ENCODE measurements at regions not wholly inside any gene's neighbourhood (a gene's known extent, or its start where the extent isn't known, plus 50 kb on each side); places are given as distances from the start of the nearest gene placed in this dataset.
"Not testable (repeated sequence)": the region's sequence is repeated elsewhere in the genome, so short reads cannot be mapped to it uniquely, and the experiment has no call there.

GRCh38 chr14:28299227-28299626 is 467.4 kb upstream of the FOXG1 start:
- no peak for DNase-seq

GRCh38 chr14:28300356-28300755 is 466.2 kb upstream of the FOXG1 start:
- DNase-seq: no peak

GRCh38 chr14:28301179-28301578 is 465.4 kb upstream of the FOXG1 start:
- DNase-seq: no peak

- no peak for DNase-seq
These were observed 463.3 kb upstream of the FOXG1 start for GRCh38 chr14:28303248-28303647.

GRCh38 chr14:28305938-28306337 is 460.6 kb upstream of the FOXG1 start:
- DNase-seq: no peak

- DNase-seq: no peak
These were observed 459.1 kb upstream of the FOXG1 start for GRCh38 chr14:28307506-28307905.

GRCh38 chr14:28308734-28309133 is 457.9 kb upstream of the FOXG1 start:
- DNase-seq: no peak

GRCh38 chr14:28317890-28318675 is 448.5 kb upstream of the FOXG1 start:
- DNase-seq: not testable (repeated sequence)

- DNase-seq: no peak
These were observed 444.9 kb upstream of the FOXG1 start for GRCh38 chr14:28321475-28322244.

GRCh38 chr14:28323366-28323765 is 443.2 kb upstream of the FOXG1 start:
- DNase-seq: no peak

- no peak for DNase-seq
These were observed 442.4 kb upstream of the FOXG1 start for GRCh38 chr14:28323951-28324741.

GRCh38 chr14:28340816-28341215 is 425.8 kb upstream of the FOXG1 start:
- DNase-seq: no peak

- DNase-seq: no peak
These were observed 422.2 kb upstream of the FOXG1 start for GRCh38 chr14:28344381-28344780.

GRCh38 chr14:28348797-28349196 is 417.8 kb upstream of the FOXG1 start:
- no peak for DNase-seq

GRCh38 chr14:28356819-28357218 is 409.8 kb upstream of the FOXG1 start:
- DNase-seq: no peak

GRCh38 chr14:28361486-28361885 is 405.1 kb upstream of the FOXG1 start:
- no peak for DNase-seq

GRCh38 chr14:28365510-28365909 is 401.1 kb upstream of the FOXG1 start:
- no peak for DNase-seq

- peak; percentile 50 for DNase-seq
These were observed 392.9 kb upstream of the FOXG1 start for GRCh38 chr14:28373721-28374120.

GRCh38 chr14:28375295-28375694 is 391.3 kb upstream of the FOXG1 start:
- DNase-seq: peak; percentile 53

GRCh38 chr14:28381656-28382055 is 384.9 kb upstream of the FOXG1 start:
- no peak for DNase-seq

- no peak for DNase-seq
These were observed 384.0 kb upstream of the FOXG1 start for GRCh38 chr14:28382444-28383190.

- DNase-seq: no peak
These were observed 368.1 kb upstream of the FOXG1 start for GRCh38 chr14:28398506-28398905.

- DNase-seq: not testable (repeated sequence)
These were observed 364.9 kb upstream of the FOXG1 start for GRCh38 chr14:28401705-28402104.

All from hematopoietic multipotent progenitor cell treated with erythropoietin and hydrocortisone succinate and interleukin-3 and kit ligand, for 6 days (in vitro differentiated cells).